ENCODE measurements at regions not wholly inside any gene's neighbourhood (a gene's known extent, or its start where the extent isn't known, plus 50 kb on each side); places are given as distances from the start of the nearest gene placed in this dataset.

DNA sequence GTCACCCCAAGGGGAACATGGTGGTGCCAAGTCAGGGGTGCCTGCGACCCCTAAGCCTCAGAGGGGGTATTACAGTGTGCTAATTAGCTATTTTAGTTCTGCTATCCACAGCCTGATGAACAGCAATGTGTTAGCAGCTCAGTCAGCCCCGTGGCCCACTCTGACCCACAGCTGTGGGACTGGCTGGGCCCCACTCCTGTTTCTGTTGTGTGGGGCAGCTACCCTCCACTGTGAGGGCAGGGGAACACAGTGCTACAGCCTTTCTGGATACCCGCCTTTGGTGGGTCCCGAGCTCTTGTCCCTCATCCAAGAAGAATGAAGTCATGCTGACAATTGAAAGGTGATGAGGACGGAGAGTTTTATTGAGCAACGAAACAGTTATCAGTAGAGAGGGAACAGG is 152.5 kb upstream of the GGTLC1 start:
- no peaks in the 10 kb centered on the region for H3K4me1 Mint-ChIP-seq
- H3K9me3 Mint-ChIP-seq: peaks cover 2% of the 10 kb centered on the region
- H3K4me3 Mint-ChIP-seq: no peak overlapping the region
- no peak overlapping the region for H3K27ac Mint-ChIP-seq
- ChIA-PET POLR2A (no interaction called here), CTCF (no interaction called here)
- no peak for DNase-seq
- H3K36me3 Mint-ChIP-seq (ENCODE audit: low read depth): no peaks in the 10 kb centered on the region
- peaks cover 7% of the 10 kb centered on the region for H3K27me3 Mint-ChIP-seq

DNA sequence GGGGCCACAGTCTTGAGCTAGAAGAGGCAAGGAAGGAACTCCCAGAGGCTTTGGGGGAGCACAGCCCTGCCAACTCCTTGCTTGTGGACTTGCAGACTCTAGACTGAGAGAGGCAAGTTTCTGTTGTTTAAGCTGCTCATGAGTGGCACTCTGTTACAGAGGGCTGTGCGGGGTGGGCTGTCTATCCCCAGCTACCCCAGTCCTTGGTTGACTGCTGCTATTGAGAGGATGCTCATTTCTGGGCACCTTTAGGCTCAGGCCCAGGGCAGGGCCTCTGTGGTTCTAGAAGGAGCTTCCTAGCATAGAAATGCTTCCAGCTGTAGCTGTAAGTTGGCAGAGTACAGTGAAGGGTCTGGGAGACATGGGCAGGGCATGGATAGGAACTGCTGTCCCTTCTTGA is 151.3 kb upstream of the GGTLC1 start:
- DNase-seq: no peak
- Mint-ChIP-seq H3K27me3 (peaks cover 3% of the 10 kb centered on the region), H3K27ac (no peak overlapping the region), H3K4me1 (no peaks in the 10 kb centered on the region), H3K9me3 (peaks cover 2% of the 10 kb centered on the region), H3K36me3 (ENCODE audit: low read depth) (no peaks in the 10 kb centered on the region), H3K4me3 (no peak overlapping the region)
- POLR2A ChIA-PET: no interaction called here
- CTCF ChIA-PET: no interaction called here

DNA sequence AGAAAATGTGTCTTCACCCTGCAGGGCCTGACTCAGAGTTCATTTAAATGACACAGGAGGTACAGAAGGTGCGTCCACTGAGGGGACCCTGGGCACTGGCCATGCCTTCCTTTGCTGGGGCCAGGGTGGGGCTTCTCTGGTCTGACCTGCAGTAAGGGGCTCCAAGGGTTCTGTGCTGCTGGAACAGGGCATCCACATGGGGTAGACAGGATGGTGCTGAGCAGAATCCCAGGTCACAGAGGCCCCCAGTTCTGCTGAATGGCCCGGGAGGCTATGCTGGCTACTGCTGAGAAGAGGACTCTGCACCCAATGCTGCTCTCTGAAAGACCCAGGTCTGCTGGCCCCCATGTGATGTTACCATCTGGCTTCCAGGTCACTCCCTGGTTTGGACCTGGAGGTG is 150.4 kb upstream of the GGTLC1 start:
- Mint-ChIP-seq H3K27ac (no peak overlapping the region), H3K36me3 (ENCODE audit: low read depth) (no peaks in the 10 kb centered on the region), H3K4me1 (no peaks in the 10 kb centered on the region), H3K4me3 (no peak overlapping the region), H3K27me3 (peaks cover 3% of the 10 kb centered on the region), H3K9me3 (peaks cover 2% of the 10 kb centered on the region)
- POLR2A ChIA-PET: no interaction called here
- CTCF ChIA-PET: no interaction called here
- DNase-seq: no peak

DNA sequence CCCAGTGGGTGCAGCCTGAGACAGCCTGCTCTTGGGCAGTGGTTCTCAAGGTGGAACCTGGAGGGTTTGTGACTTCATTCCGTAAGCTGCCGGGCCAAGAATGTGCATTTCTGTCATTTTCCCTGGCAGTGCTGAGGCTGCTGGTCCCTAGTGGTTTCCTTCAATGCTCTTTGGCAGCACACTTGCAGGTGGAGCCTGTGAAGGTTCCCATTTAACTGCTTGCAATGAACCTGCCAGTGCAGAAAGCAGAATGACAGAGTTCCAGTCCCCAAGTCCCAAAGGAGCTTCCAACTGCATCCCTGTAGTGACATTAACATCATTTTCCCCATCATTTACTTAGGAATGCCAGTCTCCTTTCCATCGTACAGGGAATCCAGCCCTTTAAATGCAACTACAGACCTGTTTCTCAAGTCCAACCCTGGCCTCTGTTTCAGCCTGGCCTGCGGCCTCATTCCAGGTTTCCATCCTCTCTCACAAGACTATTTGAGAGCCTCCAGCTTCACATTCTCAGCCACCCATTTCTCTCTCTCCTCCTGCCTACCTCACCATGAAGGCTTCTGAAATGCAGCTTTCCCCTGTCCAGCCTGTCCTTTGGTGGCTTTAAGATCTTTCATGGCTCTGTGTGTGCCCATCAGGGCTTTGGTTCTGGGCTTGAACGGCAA is 149.7 kb upstream of the GGTLC1 start:
- Mint-ChIP-seq H3K4me3 (no peak overlapping the region), H3K9me3 (peaks cover 2% of the 10 kb centered on the region), H3K27ac (no peak overlapping the region), H3K4me1 (no peaks in the 10 kb centered on the region), H3K36me3 (ENCODE audit: low read depth) (no peaks in the 10 kb centered on the region), H3K27me3 (peaks cover 3% of the 10 kb centered on the region)
- POLR2A ChIA-PET: no interaction called here
- CTCF ChIA-PET: no interaction called here
- no peak for DNase-seq

DNA sequence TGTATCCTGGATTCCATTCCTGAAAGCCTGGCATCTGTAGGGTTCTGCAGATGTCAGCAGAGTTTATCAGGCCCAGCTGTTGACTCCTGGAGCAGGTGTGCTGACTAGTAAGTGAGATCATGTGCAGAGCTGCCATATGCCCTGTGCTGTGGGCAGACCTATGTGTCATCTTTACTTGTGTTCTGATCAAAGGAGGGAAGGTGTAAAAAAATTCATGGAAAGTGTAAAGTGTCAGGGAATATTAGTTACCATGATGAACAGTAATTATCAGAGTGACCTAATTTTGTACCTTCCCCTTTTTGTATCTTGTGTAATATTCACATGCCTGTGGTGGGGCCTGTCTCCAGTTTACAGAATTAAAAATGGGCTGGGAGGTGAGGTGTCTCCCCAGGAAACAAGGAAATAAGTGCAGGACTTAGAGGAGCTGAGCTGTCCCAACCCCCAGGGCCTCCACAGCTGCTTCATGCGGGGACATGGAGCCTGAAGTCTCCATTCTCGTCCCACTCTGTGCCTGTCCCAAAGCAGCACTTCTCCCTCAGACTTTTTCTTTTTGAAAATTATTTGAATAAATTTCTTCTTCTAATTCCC is 148.2 kb upstream of the GGTLC1 start:
- ChIA-PET CTCF (no interaction called here), POLR2A (no interaction called here)
- no peak overlapping the region for H3K27ac Mint-ChIP-seq
- H3K9me3 Mint-ChIP-seq: peaks cover 2% of the 10 kb centered on the region
- no peak for DNase-seq
- H3K27me3 Mint-ChIP-seq: peaks cover under 1% of the 10 kb centered on the region
- H3K4me3 Mint-ChIP-seq: no peak overlapping the region
- no peaks in the 10 kb centered on the region for H3K36me3 Mint-ChIP-seq (ENCODE audit: low read depth)
- H3K4me1 Mint-ChIP-seq: peaks cover 6% of the 10 kb centered on the region

DNA sequence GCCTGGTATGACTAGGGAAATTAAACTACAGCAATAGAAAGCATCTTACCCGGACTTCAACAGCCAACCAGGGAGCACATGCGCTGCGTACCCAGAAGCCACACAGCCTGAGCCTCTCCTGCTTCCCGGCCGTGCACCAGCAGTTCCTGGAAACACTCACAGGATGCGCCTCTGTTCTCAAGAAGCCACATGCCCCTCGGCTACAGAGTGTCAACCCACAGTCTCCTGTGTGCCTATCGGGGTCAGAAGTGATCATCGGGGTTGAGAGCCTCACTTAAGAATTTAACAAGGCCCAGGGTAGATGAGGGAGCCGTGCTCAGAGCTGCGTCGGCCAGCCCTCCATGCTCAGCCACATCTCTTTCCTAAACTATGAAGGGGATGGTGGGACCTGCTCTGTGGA is 147.2 kb upstream of the GGTLC1 start:
- Mint-ChIP-seq H3K36me3 (ENCODE audit: low read depth) (no peaks in the 10 kb centered on the region), H3K27me3 (no peaks in the 10 kb centered on the region), H3K4me3 (no peak overlapping the region), H3K27ac (no peak overlapping the region), H3K9me3 (no peaks in the 10 kb centered on the region), H3K4me1 (peaks cover 10% of the 10 kb centered on the region)
- CTCF ChIA-PET: no interaction called here
- no peak for DNase-seq
- POLR2A ChIA-PET: no interaction called here

DNA sequence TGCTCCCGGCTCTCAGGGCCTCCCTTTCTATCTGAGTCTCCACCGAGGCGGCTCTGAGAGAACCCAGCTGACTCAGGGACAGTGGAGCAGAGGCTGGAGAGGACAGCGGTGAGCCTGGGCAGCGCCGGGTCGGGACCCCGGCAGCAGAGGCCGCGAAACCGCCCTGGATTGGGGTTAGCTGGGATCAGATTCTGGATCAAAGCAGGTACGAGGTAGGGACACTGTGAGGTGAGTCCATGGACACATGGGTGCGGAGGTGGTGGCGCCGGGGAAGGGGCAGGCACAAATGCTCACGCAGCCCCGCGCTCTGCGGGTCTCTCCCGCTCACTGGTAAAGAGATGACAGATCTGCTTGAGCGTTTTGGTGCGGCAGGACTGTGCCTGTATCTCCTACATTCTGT is 146.4 kb upstream of the GGTLC1 start:
- no peak for DNase-seq
- CTCF ChIA-PET: no interaction called here
- POLR2A ChIA-PET: no interaction called here
- no peaks in the 10 kb centered on the region for H3K9me3 Mint-ChIP-seq
- H3K4me1 Mint-ChIP-seq: peaks cover 10% of the 10 kb centered on the region
- no peaks in the 10 kb centered on the region for H3K36me3 Mint-ChIP-seq (ENCODE audit: low read depth)
- peaks cover 3% of the 10 kb centered on the region for H3K27me3 Mint-ChIP-seq
- H3K27ac Mint-ChIP-seq: no peak overlapping the region
- H3K4me3 Mint-ChIP-seq: no peak overlapping the region

DNA sequence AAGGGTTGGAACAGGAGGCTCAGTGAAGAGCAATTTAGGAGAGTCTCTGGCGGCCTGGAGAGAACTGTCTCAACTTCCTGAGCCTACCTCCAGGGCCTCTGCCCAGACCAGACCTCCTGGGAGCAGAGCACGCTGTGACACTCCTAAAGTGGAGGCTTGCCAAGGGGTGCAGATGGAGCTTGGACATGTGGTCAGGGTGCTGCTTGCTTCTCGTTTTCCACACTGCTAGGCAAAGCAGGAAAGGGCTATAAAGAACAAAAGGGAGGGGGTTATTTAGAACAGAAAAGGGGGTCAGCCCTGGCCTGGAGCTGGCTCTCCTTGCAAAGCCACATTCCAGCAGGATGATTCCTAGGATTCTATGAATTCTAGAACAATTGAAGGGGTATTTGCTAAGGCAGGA is 145.7 kb upstream of the GGTLC1 start:
- Mint-ChIP-seq H3K27ac (no peak overlapping the region), H3K27me3 (peaks cover 5% of the 10 kb centered on the region), H3K9me3 (no peaks in the 10 kb centered on the region), H3K4me1 (peaks cover 10% of the 10 kb centered on the region), H3K36me3 (ENCODE audit: low read depth) (no peaks in the 10 kb centered on the region), H3K4me3 (no peak overlapping the region)
- CTCF ChIA-PET: no interaction called here
- DNase-seq: no peak
- POLR2A ChIA-PET: no interaction called here

DNA sequence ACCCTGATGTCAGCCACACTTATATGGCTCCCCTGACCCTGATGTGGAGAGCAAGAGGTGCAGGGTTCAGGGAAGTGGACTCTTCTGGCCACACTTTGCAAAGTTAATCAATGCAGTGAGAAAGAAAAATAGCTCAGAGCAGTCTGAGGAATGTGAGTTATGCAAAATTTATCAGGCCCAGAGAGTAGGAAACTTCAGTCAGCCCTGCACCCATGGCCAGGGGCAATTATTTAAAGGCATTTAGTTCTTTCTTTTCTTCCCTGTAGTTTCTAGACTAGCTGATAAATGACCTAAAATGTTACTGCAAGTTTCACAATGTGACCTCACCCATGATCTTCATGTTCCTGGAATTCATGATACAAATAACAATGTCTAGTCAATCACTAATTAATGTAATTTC is 143.7 kb upstream of the GGTLC1 start:
- Mint-ChIP-seq H3K27ac (no peak overlapping the region), H3K36me3 (ENCODE audit: low read depth) (no peaks in the 10 kb centered on the region), H3K4me3 (no peak overlapping the region), H3K9me3 (no peaks in the 10 kb centered on the region), H3K27me3 (peaks cover 7% of the 10 kb centered on the region), H3K4me1 (peaks cover 10% of the 10 kb centered on the region)
- CTCF ChIA-PET: no interaction called here
- POLR2A ChIA-PET: no interaction called here
- no peak for DNase-seq

DNA sequence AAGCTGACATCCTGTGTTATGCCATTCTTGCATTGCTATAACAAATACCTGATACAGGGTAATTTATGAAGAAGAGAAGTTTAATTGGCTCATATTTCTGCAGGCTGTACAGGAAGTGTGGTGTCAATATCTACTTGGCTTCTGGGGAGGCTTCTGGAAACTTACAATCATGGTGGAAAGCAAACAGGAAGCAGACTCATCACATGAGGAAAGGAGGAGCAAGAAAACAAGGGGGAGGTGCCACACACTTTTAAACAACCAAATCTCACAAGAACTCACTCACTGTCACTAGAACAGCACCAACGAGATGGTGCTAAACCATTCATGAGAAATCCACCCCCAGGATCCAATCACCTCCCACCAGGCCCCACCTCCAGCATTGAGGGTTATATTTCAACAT is 143.1 kb upstream of the GGTLC1 start:
- Mint-ChIP-seq H3K27me3 (peaks cover 7% of the 10 kb centered on the region), H3K9me3 (no peaks in the 10 kb centered on the region), H3K4me3 (no peak overlapping the region), H3K4me1 (peaks cover 10% of the 10 kb centered on the region), H3K27ac (no peak overlapping the region), H3K36me3 (ENCODE audit: low read depth) (no peaks in the 10 kb centered on the region)
- ChIA-PET POLR2A (no interaction called here), CTCF (no interaction called here)
- DNase-seq: no peak

DNA sequence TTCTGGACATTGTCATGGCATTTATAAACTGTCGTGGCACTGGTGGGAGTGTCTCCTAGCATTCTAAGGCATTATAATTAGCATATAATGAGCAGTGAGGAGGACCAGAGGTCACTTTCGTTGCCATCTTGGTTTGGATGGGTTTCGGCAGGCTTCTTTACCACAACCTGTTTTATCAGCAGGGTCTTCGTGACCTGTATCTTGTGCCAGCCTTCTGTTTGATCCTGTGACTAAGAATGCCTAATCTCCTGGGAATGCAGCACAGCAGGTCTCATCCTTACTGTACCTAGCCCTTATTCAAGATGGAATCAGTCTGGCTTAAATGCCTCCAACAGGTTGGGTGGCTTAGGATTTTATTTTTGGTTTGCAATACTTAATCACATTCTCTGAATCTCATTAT is 142.7 kb upstream of the GGTLC1 start:
- Mint-ChIP-seq H3K4me3 (no peak overlapping the region), H3K27ac (no peak overlapping the region), H3K4me1 (peaks cover 10% of the 10 kb centered on the region), H3K36me3 (ENCODE audit: low read depth) (no peaks in the 10 kb centered on the region), H3K27me3 (peaks cover 7% of the 10 kb centered on the region), H3K9me3 (no peaks in the 10 kb centered on the region)
- ChIA-PET POLR2A (no interaction called here), CTCF (no interaction called here)
- DNase-seq: no peak

DNA sequence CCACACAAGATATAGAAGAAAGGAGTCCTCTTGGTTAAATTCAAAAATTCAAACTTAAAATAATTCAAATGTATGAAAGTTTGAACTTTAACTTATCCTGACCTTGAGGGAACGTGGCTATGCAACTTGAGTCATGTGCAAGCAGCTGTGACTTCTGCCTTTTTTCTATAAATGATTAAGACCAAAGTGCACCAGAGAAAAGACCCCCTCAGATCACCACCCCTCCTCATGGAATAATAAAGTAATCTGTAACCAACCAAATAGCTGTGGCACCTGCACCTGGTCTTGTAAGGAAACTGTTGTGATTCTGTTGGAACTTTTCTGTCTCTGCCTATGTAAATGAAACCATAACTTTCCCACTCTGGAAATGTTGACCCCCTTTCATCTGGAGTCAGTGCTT is 141.1 kb upstream of the GGTLC1 start:
- Mint-ChIP-seq H3K9me3 (no peaks in the 10 kb centered on the region), H3K27me3 (peaks cover 7% of the 10 kb centered on the region), H3K27ac (no peak overlapping the region), H3K36me3 (ENCODE audit: low read depth) (no peaks in the 10 kb centered on the region), H3K4me3 (no peak overlapping the region), H3K4me1 (peaks cover 10% of the 10 kb centered on the region)
- CTCF ChIA-PET: no interaction called here
- POLR2A ChIA-PET: no interaction called here
- no peak for DNase-seq

DNA sequence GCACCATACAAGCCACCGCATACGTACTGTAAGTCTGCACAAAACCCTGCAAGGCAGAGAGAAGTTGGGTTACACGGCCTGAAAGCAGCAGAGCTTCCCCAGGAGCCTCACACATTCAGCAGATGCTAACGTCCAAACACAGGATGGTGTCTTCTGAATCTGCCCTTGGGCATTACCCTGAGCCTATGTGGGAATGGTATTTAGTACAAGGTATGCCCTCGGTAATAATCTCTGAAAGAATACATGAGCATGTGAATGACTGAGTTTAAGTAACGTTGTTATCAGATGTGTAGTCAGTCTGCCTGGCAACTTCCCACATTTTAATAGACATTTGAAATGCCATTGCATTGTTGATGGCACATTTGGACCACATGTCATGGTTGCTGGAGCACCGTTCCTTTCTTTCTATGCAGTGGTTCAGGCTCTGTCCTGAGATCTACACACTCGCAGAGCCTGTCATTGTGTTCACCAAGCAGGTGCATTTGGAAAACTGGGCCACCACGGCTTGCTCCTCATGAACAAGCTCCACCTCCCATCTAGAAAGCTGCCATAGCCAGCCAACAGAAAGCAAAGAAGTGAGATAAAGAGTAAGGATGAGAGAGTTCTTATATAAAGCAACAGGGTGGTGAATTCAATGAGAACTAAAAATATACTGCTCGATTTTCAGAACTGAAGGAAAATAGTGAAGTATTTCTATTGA is 136.5 kb upstream of the GGTLC1 start:
- Mint-ChIP-seq H3K4me3 (no peak overlapping the region), H3K9me3 (no peaks in the 10 kb centered on the region), H3K4me1 (no peaks in the 10 kb centered on the region), H3K27me3 (peaks cover 17% of the 10 kb centered on the region), H3K36me3 (ENCODE audit: low read depth) (no peaks in the 10 kb centered on the region), H3K27ac (no peak overlapping the region)
- ChIA-PET POLR2A (no interaction called here), CTCF (no interaction called here)
- no peak for DNase-seq

DNA sequence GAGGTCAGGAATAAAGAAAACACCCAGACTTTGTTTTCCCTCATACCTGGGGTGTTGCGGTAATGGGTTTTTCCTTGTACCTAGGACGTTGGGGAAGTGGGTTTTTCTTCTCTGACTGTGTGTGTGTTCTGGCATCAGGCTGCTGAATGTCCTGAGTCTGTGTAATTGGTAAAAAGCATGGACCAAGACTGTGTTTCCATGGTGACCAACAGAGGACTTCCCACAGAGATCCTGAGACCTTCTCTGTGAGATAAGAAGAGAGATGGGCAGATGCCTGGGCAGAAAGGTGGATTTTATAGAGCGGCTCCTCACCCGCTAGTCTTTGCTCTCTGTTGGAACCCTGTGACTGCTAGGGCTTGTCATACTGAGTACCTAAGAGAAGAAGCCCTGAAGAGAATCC is 135.4 kb upstream of the GGTLC1 start:
- no peak for DNase-seq
- Mint-ChIP-seq H3K36me3 (ENCODE audit: low read depth) (no peaks in the 10 kb centered on the region), H3K27me3 (peaks cover 11% of the 10 kb centered on the region), H3K9me3 (no peaks in the 10 kb centered on the region), H3K4me1 (no peaks in the 10 kb centered on the region), H3K4me3 (no peak overlapping the region), H3K27ac (no peak overlapping the region)
- POLR2A ChIA-PET: no interaction called here
- CTCF ChIA-PET: no interaction called here

Data from activated CD4-positive, alpha-beta memory T cell treated with anti-CD3 and anti-CD28 coated beads, Interleukin-2, amount 10 ng/mL, durations not matched to agents 7 days and 5 days (primary cell).